GM19372 (cell line): ENCODE measurements at regions not wholly inside any gene's neighbourhood (a gene's known extent, or its start where the extent isn't known, plus 50 kb on each side); places are given as distances from the start of the nearest gene placed in this dataset.

Experiments used
- ATAC-seq: cut with Tn5 transposase; IDR thresholded peaks from one replicate; pipeline ENCODE4 v1.9.1; 2021; ENCODE audit warnings: mild to moderate bottlenecking, low read depth, moderate library complexity; ENCODE audit not compliant: unreplicated experiment

GRCh38 chr3:7881946-7882345, 619.7 kb upstream of the LMCD1 start:
- no peak for ATAC-seq

GRCh38 chr3:7897655-7898054, 604.0 kb upstream of the LMCD1 start:
- no peak for ATAC-seq

- no peak for ATAC-seq
Measured at GRCh38 chr3:7913283-7913682, 588.3 kb upstream of the LMCD1 start.

- no peak for ATAC-seq
Measured at GRCh38 chr3:7915356-7915755, 586.3 kb upstream of the LMCD1 start.

DNA sequence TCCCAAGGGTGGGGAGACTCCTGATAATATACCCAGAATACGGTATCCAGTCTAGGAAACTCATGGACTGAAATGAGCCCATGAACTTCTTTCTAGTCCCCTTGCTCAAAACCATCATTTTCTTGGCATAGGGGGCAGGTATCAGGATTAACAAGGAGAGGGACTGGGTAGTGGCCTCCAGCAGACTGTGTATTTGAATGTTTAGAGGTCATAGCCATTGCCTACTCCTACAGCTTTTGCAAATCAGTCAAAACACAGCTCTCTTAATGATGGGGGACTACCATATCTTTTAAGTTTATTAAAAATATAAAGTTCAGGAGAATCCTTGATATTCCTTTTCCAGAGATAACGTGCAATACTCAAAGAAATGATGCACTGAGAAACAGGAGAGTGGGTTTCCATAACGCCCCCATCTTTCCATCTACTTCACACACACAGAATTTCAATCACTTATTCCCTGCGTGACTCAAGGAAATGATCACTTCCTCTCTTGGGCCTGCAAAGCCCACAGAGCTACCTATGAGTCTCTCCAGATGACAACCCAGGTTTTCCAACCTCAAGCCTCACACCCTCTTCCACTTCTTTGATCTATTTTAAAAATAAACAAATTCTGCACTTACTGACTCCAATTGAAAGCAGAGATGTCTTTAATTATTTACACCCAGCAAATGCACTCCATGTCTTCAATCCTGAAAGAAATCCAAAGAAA, 584.0 kb upstream of the LMCD1 start:
- ATAC-seq, result no peak

GRCh38 chr3:7920211-7920610, 581.4 kb upstream of the LMCD1 start:
- no peak for ATAC-seq

DNA sequence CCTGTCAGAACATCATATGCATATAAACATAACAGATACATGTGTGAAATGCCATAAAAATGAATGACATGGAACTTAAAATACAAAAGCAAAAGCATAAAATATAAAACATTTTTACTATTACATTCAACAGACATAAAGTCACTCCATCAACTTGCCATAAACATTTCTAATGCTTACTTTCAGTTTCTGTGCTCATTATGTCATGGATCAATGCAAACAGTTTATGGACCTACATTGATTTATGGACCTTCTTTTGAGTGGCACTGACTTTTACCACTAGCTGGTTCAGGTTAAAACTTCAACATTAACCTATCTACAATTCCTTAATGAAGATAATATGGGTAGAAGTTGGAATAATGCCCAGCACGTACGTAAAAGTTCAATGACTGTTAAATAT, 577.4 kb upstream of the LMCD1 start:
- ATAC-seq, result no peak

GRCh38 chr3:7927015-7927414, 574.6 kb upstream of the LMCD1 start:
- ATAC-seq, result no peak

DNA sequence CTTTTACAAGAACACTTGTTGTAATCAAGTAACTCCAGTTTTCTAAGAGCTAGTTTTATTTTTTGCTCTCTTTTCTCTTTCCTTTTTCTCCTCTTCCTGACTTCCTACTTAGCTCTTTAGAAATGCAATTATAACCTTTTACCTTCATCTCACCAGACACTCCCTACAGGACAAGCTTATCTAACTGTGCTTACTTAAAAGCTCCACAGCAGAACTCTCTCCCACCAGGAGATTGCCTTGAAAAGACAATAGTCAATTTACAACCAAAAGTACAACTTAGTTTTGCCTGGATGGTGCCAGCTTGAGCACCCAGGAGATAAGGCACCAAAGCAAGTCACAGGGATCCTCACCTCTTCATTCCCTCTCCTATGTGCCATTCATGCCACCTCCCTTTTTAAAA, 573.8 kb upstream of the LMCD1 start:
- no peak for ATAC-seq

- ATAC-seq, result no peak
Measured at GRCh38 chr3:7929319-7929889, 572.2 kb upstream of the LMCD1 start.

DNA sequence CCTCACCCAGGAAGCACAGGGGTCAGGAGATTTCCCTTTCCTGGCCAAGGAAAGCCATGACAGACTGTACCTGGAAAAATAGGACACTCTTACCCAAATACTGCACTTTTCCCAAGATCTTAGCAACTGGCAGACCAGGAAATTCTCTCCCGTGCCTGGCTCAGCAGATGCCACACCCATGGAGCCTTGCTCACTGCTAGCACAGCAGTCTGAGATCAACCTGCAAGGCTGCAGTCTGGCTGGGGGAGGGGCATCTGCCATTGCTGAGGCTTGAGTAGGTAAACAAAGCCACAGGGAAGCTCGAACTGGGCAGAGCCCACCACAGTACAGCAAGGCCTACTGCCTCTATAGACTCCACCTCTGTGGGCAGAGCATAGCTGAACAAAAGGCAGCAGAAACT, 567.3 kb upstream of the LMCD1 start:
- ATAC-seq, result no peak

DNA sequence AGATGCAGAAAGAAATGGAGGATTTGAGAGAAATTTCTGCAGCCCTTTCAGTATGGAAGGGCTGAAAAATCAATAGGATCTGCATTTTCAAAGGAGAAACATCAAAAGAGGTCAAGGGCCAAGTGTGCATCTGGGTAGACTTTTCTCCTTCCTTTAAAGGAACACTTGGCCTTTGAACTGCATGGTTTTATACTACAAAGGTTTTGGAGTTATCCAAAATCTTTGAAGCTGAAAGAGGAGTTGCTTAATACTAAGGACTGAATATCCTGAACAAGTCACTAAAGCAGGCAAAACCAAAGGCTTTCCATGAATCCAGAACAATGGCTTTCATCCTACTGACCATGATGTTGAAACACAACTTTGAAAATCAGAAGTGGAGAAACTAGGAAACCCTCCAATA, 553.7 kb upstream of the LMCD1 start:
- ATAC-seq, result no peak

DNA sequence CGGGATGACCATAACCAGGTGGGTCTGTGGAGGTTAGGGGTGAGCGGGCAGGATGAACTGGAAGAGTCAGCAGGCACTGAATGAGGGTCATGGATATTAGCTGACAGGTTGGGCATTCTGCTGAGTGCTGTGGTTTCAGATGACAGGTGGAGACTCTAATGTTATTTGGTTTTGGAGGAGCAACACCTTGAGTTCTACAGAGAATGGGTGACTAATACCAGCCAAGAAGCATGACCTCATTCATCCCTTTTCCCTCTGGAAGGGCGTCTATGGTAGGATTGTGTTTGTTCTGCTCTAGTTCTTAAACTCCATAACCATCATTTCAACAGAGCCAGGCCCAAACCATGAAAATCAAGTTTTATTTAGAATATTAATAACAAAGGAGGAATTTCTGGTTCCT, 550.7 kb upstream of the LMCD1 start:
- no peak for ATAC-seq

GRCh38 chr3:7953449-7954014, 548.1 kb upstream of the LMCD1 start:
- no peak for ATAC-seq

DNA sequence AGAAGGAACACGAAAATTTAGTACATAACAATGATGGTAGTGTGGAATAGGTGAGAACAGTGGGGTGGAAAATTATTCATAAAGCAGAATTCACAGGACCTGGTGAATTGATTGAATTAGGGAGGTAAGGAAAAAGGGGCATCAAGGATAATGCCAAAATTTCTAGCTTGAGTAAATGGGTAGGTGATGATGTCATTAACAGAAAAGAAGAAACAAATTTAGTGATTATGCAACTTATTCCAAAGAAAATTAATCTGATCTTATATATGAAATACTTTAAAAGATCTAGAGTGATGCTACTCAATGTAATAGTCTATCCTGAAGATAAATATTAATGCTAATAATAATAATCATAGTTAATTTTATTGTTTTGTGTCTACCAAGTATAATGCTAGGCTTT, 544.6 kb upstream of the LMCD1 start:
- no peak for ATAC-seq

DNA sequence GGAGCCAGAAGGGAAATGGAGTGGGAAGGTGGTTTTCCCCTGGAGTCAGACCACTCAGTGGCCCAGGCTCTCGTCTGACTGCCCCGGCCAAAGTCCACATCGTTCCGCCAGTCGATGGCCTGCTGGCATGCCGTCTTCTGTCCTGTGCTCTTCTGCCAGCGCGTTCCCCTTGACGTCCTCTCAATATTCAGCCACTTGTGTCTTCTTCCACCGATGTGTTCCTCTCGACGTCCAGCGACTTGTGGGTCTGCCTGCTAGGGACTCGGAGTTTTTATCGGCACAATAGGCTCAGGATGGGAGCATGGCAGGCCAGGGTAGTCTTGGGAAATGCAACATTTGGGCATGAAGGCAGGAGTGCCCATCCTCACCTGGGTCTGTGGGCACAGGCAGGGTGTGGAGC, 542.5 kb upstream of the LMCD1 start:
- no peak for ATAC-seq

DNA sequence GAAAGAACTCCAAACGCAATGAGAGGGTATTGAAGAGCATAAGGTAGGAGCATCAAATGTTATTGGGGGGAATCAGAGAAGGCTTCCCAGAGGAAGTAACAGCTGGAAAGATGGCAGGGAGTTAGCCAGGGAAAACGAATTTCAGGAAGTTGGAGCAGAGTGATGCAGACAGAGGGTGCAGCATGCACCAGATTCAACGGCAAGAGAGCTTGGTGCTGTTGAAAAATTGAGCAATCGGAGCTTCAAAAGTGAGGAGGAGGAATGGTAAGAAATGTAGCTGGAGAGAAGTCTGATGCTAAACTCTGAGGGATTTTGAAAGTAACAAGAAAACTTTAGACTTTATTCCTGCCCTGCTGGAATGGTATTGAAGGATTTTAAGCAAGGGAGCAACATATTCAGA, 541.0 kb upstream of the LMCD1 start:
- no peak for ATAC-seq

DNA sequence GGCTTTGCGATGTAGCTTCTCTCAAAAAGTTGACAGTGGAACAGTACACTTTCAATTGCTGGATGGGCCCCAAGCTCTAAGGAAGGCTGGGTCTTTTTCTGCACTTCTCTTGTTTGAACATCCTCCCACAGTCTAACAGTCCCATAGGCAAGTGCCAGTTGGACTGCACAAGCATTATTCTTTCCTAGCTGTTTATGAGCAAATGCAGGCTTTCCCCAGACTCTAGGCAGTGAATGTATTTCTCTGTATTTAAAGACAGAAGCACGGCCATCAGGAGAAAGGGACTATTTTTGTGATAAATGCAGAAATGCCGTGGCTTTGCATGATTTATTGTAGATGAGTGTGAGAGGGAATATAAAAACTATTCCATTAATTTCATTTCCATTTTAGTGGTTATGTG, 539.3 kb upstream of the LMCD1 start:
- ATAC-seq, result no peak

- ATAC-seq, result no peak
Measured at GRCh38 chr3:7964899-7965298, 536.7 kb upstream of the LMCD1 start.

DNA sequence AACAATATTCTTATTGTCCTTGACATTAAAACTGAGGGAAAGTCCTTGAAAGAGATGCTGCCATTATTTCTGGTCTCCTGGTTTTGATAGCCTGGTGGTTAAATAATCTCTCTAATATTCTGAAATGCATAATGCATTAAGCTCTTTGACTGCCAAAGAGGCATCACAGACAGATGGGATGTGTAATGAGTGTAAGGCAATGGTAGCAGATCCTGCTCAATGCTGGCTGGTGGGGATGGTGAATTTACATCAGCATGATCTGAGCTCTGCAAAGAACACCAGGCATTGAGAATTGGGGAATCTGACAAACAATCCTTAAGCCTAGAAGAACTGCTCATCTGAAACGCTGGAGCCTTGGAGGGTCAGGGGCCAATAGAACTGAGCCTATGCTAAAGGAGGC, 528.6 kb upstream of the LMCD1 start:
- ATAC-seq, result no peak

DNA sequence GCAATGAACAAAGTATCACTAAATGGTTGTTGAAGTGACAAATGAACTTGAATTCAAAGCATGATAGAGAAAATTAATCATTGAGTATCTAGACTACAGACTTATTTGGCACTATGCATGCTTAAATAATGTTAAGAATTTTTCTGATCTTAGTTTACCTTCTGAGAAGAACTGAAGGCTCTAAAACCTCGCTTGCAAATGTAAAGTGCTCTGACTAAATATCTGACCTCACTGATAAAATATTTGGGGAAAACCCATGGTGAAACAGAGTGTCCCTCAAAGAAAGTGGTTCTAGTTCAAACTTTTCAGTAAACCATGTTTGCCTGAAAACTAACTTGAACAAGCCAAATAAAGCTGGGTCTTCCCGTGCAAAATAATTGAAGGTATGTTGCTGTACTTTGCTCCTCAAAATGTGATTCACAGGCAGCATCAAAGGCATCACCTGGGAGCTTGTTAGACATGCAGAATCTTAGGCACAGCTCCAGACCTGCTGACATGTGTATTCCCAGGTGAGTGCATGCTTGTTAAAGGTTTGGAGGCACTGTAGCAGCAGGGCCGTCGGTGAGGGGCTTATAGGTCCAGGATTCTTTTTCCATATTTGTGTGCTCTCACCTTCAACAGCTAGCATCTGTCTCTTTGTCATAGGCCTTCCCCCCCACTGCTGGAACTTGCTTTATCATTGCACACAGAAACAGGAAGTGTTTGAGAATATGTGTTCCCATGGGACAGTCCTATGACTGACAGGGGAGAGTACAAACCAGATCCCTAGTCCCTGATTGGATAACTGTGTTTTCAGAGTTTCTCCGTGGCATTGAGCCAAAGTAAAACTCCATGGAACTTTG, 524.2 kb upstream of the LMCD1 start:
- ATAC-seq, result no peak

DNA sequence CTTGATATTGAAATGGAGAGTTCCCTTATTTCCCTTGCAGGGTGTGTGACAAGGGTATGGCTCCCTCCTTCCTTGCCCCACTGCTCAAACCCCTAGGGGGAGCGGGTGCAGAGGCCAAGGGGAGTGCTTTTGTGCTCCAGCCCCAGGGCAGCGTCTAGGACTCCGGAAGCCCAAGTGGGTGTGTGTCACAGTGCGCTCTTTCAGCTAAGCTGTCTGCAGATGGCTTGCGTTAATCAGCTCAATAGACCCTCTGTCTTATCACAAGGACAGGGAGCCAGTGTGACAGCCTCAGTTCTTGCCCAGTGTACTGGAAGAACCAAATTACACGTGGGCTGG, 523.6 kb upstream of the LMCD1 start:
- no peak for ATAC-seq
